Left renal cortex interstitium (tissue), 4 donors: ENCODE measurements at regions not wholly inside any gene's neighbourhood (a gene's known extent, or its start where the extent isn't known, plus 50 kb on each side); places are given as distances from the start of the nearest gene placed in this dataset.
"Not testable (repeated sequence)": the region's sequence is repeated elsewhere in the genome, so short reads cannot be mapped to it uniquely, and the experiment has no call there.

ENCODE experiments used
- DNase-seq, 4 donors: peaks; one replicate each; pipeline ENCODE4 v3.0.0-alpha.2; 2013; ENCODE audit warnings: low read depth in 4 of 4, low spot score in 2 of 4, missing footprints in 1 of 4

DNA sequence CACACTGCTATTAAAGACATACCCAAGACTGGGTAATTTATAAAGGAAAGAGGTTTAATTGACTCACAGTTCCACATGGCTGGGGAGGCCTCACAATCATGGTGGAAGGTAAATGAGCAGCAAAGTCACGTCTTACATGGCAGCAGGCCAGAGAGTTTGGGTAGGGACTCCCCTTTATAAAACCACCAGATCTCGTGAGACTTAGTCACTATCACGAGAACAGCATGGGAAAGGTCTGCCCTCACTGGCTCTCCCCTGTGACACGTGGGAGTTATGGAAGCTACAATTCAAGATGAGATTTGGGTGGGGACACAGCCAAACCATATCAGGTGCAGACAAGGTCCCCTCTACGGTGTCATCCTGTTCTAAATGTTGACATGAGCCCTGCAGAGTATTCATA, 332.5 kb downstream of the QKI start:
- not testable (repeated sequence) for DNase-seq

GRCh38 chr6:163745536-163746400, 331.2 kb downstream of the QKI start:
- no peak for DNase-seq

GRCh38 chr6:163744256-163744925, 329.9 kb downstream of the QKI start:
- DNase-seq: no peak

- DNase-seq: no peak
Measured at GRCh38 chr6:163743796-163744195, 329.3 kb downstream of the QKI start.

DNA sequence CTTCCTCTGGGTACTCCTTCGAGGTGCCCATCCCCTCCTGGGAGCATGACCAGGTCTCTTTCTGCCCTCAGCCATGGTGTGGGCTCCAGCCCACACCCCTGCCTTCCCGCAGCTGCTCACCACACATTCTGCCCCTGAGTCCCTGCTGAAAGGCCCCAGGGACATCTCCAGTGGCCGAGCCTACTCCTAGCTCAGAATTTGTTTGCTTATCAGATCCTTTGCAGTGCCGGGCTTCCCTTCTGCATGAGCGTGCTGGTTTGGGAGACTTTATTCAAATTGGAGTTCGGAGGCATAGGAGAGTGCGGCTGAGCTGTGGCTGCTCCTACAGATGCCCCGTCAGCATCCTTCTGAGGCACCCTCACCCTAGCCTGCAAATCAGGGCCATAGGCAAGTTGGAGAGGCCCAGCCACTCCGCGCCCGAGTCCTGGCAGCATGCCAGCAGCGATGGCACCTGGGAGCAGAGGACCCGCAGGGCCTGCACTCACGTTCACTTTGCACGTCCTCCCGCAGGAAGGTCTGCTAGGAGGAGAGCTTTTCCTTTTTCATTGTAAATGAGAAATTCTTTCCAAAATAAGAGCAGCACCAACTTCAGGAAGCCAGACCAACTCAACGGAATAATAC, 327.3 kb downstream of the QKI start:
- no peak for DNase-seq

DNA sequence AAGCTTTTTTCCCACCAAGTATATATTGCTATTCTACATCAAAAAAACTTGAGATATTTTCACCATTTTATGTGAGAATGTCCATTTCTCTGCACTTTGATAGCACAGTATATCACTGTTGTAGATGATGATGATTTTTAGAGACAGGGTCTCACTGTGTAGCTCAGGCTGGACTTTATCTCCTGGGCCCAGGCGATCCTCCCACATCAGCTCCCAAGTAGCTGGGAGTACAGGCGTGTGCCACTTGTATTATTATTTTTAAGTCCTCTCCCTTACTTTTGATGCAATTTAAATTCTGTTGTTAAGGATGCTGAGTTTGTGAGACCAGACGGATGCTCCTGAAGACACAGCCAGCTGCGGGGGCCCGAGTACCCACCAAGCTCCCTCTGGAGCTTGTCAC, 326.8 kb downstream of the QKI start:
- no peak for DNase-seq

DNA sequence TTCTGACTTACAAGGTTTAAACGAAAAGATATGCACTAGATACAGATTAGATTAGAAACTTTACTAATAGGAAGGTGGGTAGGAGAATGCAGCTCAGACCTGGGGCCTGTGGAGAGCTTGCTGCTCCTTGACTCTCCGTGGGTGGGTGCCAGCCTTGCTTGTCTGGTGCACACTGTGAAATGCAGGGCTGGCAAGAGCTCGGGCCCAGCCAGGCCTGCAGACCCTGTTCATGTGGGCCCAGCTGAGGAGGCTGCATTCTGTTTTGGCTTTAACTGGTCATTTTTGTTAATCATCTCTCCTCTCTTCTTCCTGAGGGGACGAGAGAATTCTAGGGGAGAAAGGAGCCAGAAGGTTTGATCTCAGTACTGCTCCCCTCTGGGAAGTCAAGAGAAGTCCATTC, 325.4 kb downstream of the QKI start:
- DNase-seq: no peak

GRCh38 chr6:163739408-163739725, 324.8 kb downstream of the QKI start:
- no peak for DNase-seq

DNA sequence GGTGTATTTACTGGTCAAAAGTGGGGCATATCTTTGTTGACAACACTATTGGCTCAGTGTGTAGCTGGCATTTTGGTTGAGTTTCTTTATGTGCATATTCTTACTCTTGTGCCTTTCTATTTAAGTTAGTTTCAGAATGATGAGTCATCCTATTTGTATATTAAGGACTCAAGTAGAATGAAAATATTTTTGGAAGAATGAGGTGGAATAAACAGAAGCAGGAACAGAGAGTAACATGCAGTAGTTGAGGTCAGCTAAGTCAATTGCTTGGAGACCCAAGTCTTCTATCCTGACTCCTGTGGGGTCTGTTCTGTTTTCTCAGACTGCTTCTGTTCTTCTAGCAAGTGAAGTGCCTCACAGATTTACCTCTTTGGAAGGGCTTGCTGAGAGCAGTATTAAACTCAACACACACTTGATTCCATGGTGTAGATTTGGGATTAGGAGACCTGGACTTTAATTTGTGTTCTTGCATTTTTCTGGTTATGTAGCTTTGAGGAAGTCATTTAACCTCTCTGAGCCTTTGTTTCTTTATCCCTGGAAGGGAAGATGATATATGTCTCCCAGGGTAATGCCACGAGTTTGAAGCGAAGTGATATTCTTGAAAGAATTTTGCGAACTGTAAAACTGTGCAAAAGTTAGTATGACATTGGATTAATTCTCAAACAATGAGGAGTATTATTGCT, 324.3 kb downstream of the QKI start:
- no peak for DNase-seq

DNA sequence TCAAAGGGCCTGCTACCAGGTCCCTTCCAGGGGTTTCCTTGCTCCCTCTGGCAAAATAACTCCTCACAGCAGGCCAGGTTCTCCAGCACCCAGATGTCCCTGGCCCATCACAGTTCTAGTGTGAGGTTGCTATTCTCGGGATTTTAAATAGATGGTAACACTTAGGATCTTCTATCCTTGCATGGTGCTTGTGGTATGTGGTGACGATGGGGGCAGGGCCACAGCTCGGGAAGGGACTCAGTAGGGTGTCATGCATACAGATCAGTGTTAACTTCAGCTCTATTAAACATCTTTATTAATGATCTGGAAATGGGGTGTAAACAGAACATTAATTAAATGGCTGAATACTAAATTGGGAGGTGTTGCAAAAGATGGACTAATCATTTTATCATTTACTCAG, 323.8 kb downstream of the QKI start:
- DNase-seq: no peak

- no peak for DNase-seq
Measured at GRCh38 chr6:163735076-163735475, 320.6 kb downstream of the QKI start.

- no peak for DNase-seq
Measured at GRCh38 chr6:163733061-163733460, 318.5 kb downstream of the QKI start.

DNA sequence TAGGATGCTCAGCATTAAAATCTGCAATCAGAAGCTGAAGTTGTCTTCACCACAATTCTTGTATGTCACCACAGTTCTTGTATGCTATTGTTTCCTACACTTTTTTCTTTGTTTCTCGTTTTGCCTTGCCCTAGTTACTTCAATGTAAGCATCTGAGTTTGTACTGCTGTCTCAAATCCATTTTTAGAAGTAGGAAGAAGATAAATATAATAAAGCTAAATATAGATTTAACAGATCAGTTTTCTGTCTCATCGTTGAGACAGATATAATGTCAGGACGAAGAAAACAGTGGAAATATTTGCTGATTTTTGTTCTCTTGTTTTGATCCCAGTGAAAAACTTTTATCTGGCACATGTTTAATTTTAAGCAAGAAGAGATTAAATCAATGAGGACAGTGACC, 318.0 kb downstream of the QKI start:
- no peak for DNase-seq

DNA sequence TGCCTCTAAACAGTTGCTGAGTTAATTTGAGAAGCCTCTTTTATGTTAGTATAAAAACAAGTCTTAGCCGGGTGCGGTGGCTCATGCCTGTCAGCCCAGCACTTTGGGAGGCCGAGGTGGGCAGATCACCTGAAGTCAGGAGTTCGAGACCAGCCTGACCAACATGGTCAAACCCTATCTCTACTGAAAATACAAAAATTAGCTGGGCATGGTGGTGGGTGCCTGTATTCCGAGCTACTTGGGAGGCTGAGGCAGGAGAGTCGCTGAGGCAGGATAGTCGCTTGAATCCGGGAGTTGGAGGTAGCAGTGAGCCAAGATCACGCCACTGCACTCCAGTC, 317.5 kb downstream of the QKI start:
- DNase-seq: not testable (repeated sequence)

DNA sequence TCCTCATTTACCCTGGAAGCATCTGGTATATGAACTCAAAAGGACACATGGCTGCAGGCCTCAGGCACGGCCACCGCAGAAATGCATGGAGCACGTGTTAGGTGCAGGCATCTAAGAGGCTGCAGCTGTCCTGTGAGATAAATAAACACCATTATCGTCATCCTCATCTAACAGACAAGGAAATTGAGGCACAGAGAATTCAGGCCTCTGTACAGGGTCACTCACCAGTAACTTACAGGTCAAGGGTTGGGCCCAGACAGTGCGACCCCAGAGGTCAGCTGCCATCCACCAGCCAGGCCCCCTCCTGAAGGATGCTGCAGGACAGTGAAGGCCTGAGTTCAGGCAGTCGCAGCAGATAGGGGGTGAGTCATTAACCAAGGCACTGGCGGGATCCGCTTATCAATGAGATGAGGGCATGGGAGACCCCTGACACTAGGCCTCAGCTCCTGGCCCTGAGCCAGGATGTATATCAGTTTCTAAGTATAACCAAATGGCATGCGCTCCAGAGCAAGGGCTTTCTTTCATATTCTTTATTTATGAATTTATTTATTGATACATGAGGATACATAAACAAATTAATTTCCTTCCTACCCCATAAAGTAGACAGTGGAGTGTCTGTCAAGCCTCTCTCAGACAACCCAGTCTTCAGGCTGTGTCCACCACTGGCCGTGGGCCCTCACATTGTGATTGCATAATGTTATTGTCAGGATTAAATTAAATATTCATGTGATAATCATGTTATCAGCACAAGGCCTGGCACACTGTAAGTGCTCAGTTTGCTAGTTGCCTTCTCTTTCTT, 316.9 kb downstream of the QKI start:
- DNase-seq: no peak

- DNase-seq: no peak
Measured at GRCh38 chr6:163730246-163731210, 316.0 kb downstream of the QKI start.

GRCh38 chr6:163729127-163729872, 314.8 kb downstream of the QKI start:
- DNase-seq: no peak

DNA sequence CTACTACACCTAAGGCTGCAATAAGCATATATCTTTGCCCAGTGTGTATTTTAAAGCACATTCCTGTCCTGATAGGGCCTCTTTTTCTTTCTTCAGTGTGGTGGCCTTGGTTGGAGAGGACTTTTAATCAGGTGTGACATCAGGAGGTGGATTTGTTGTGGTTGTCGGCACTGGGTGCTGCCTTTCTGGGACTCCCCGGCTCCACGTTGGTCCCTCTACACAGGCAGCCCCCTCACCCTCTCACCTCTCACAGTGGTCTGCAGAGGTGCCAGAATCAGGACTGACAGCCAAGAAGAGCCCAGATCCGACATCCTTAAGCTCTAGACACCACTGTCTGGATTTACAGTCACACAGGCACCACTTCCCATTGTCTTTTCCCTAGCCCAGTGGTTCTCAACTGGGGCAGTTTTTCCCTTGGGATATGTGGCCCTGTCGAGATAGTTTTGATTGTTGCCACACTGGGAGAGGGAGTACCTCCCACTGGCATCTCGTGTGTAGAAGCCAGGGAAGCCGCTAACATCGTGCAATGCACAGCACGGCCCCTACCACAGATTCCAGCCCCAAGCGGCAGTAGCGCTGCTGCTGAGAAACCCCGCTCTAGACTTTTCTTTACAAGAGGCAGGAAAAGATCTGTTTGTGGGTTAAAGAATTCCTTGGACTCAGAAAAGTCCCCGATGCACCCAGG, 314.1 kb downstream of the QKI start:
- no peak for DNase-seq
